Astrocyte of the cerebellum (primary cell): ENCODE measurements at regions not wholly inside any gene's neighbourhood (a gene's known extent, or its start where the extent isn't known, plus 50 kb on each side); places are given as distances from the start of the nearest gene placed in this dataset.

Experiments used
- DNase-seq: peaks from one replicate; pipeline ENCODE4 v3.0.0-alpha.2; 2011; ENCODE audit warnings: low read depth
- H3K4me3 ChIP-seq: 2 replicates; pipeline ENCODE4 v1.5.1; 2011; ENCODE audit warnings: mild to moderate bottlenecking, low read depth, low read length, moderate library complexity
- CTCF ChIP-seq: IDR thresholded peaks from 2 replicates; pipeline ENCODE4 v1.5.1; 2012; ENCODE audit warnings: low read length, low read depth, moderate library complexity, mild to moderate bottlenecking; ENCODE audit errors: missing control alignments
- in situ Hi-C: cut with HindIII; loops from 2 replicates; pipeline ENCODE4 v1.10.0; 2017; ENCODE audit warnings: low sequenced_read_pairs

- no peak for TF ChIP-seq CTCF
- DNase-seq, result no peak
- in situ Hi-C loops, result no loop called here
- no peak overlapping the region for H3K4me3 ChIP-seq
Measured at GRCh38 chr9:89659891-89660685, 55.3 kb downstream of the GADD45G start.

GRCh38 chr9:89661391-89661949 is 56.7 kb downstream of the GADD45G start:
- DNase-seq, result no peak
- in situ Hi-C loops, result no loop called here
- no peak for TF ChIP-seq CTCF
- no peak overlapping the region for H3K4me3 ChIP-seq

GRCh38 chr9:89661956-89662717 is 57.3 kb downstream of the GADD45G start:
- in situ Hi-C loops, result no loop called here
- H3K4me3 ChIP-seq, result peak overlapping the region; percentile 26
- peak; percentile 89 for DNase-seq
- no peak for TF ChIP-seq CTCF

- in situ Hi-C loops, result no loop called here
- no peak overlapping the region for H3K4me3 ChIP-seq
- TF ChIP-seq CTCF, result no peak
- no peak for DNase-seq
Measured at GRCh38 chr9:89662718-89663613, 58.2 kb downstream of the GADD45G start.

GRCh38 chr9:89663614-89663970 is 58.8 kb downstream of the GADD45G start:
- in situ Hi-C loops, result no loop called here
- TF ChIP-seq CTCF, result no peak
- DNase-seq, result no peak
- no peak overlapping the region for H3K4me3 ChIP-seq

- no peak for TF ChIP-seq CTCF
- DNase-seq, result no peak
- in situ Hi-C loops, result no loop called here
- H3K4me3 ChIP-seq, result no peak overlapping the region
Measured at GRCh38 chr9:89664010-89664409, 59.2 kb downstream of the GADD45G start.
